Inflammatory macrophage treated with lipopolysaccharide for 1 hour (primary cell): ENCODE measurements at regions not wholly inside any gene's neighbourhood (a gene's known extent, or its start where the extent isn't known, plus 50 kb on each side); places are given as distances from the start of the nearest gene placed in this dataset.

Experiments used
- DNase-seq, 2 donors: peaks; one replicate each; pipeline ENCODE4 v3.0.0-alpha.2; 2020 to 2022

GRCh38 chr22:27633296-27633871 lies 168.2 kb downstream of the MN1 start:
- no peak for DNase-seq

DNA sequence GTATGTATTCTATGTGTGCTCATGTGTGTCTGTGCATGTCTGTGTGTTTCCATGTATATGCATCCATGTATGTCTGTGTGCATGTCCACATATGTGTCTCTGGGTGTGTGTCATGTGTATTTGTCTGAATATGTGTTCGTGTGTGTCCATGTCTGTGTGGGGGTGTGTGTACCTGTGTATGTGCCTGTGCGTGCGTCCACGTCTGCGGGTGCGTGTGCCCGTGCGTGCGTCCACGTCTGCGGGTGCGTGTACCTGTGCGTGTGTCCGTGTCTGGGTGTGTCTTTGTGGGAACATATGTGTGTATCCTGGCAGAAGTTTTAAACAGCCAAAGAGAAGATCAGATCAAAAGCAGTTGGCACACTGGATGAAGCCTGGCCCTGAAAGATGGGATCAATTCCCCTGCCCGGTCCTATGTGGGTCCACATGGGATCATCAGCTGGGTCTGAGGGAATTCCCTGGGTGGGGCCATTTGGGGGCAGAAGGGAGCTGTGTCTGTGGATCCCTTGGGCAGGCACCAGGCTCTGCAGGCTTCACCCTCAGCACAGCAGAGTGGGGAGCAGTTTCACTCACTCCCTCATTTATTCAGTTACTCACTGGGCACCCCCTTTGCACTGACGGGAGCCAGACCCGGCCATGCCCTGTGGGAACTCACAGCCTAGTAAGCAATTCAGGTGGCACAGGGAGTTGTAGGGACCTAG lies 167.4 kb downstream of the MN1 start:
- DNase-seq: no peak

DNA sequence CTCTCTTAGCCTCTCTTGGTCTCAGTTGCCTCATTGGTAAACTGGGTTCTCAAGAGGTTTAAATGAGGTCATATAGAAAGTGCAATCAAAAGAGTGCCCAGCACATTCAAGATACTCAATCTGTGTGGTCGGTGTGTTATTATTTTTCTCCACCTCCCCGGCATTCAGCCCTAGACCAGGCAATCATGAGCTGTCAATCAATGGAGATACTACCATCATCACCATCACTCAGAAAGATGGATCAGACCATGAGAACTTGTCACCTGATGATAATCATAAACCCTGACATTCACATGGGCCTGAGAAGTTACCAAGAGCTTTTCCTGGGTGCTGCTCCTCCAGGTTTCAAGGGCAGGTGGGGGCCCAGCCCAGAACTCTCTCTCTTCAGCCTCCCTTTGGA lies 166.1 kb downstream of the MN1 start:
- DNase-seq: no peak

DNA sequence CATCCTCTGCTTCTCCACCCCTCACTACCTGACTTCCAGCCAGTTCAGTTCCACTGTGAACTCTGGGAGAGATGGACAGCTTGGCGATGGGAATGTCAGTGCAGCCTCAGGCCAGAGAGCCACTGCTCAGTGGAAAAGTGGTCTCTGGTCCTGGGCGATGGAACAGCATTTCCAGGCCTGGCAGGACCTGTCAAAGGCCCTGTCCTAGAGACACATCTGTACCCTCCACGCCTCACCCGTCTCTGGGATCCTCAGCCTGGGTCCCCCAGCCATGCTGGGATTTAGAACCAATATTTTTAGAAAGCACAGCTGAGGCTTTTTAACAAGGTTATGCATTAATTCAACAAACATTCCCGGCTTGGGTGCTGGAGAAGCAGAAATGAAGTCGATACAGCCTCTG lies 165.7 kb downstream of the MN1 start:
- DNase-seq: no peak

DNA sequence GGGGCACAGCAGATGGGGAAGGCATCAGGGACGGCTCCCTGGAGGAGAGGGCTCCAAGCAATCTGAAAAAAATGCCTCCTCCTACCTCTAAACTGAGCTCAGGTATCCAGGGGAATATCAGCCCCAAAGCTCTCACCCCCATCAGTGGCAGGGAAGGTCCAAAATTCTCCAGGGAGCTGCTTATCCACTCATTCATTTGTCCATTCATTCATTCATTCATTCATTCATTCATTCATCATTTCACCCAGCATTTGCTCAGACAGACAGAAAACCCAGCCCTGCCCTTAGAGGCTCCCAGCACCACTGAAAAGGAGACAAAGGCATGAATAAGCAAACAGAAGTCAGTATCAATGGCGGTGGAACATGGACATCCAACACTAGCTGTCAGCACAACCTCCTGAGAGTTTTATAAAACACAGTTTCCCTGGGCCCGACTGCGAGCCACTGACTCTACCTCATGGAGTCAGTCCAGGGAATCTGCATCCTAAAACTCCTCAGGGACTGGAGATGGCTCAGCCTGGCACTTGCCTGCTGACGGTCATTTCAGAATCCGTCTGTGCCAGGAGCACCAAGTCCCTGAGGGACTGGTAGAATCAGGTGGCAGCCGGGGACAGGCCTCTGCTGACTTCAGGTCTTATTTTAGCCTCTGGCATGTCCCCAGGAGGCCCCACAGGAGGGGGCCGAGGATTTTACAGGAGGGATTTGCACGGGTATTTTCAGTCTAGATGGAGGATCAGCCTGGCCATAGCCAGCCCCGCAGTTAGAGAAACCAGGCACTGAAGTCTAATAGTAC lies 164.6 kb downstream of the MN1 start:
- DNase-seq: no peak

GRCh38 chr22:27637604-27638003 lies 164.0 kb downstream of the MN1 start:
- DNase-seq: no peak

DNA sequence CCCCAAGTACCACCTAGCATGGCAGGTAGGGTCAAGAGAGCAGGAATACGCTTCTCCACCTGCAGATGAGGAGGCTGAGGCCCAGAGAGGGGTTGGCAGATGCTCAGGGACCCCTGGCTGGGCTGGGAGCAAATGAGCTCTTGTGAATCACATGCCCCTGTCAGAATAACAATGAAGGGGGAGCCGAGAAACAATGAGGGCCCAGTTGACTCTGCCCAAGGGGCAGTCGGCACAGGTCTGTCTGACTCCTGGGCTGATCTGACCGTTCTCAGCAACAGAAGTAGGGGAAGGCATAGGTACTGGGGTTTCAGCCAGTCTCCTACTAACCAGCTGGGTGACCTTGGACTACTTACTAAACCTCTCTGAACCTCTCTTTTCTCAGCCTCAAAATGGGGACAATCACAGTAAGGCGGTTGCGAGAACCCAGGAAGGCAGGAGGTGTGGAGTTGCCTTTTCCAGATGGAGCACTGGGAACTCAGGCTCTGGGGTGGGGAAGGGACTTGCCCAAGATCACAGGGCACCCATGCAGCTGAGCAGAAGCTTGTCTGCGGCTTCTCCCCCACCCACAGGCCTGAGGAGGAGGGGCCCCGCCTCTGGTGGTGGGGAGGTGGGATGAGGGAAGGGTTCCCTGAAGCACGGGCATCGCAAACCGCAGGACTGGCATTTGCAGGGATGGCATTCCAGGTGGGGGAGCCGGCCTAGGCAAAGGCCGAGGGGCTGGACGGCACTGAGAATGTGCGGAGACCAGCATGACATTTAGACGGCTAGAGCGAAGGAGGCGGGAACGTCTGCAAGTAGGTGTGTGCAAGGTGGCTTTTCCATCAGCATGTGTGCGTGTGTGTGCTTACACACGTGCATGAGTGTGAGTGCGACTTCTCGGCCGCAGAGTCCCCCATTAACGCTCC lies 163.0 kb downstream of the MN1 start:
- no peak for DNase-seq

GRCh38 chr22:27639248-27640086 lies 162.1 kb downstream of the MN1 start:
- DNase-seq: no peak

DNA sequence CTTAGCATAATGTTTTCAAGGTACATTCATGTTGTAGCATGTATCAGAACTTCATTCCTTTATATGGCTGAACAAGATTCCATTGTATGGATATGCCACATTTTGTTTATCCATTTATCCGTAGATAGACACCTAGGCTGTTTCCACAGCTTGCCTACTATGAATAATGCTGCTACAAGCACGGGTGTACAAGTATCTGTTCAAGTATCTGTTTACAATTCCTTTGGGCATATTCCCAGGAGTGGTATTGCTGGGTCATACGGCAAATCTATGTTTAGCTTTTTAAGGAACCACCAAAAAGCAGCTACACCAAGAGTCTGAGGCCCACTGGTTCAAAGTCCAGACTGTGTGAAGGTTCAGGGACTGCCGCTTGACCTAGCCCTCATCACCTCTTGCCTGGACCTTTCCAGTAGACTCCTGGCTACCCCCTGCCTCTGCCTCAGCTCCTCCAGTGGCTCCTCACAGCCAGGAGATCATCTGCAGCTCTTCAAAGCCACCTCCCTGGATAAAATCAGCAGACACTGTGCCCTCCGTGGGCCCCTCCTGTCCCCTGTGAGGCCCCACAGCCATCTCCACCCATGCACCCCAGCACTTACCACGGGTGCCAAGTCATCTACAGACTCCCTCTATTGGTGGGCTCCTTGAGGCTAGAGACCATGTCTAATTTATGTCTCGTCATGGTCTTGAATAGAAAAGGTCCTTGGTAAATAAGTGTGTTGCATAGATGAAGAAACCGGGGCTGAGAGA lies 160.3 kb downstream of the MN1 start:
- no peak for DNase-seq

DNA sequence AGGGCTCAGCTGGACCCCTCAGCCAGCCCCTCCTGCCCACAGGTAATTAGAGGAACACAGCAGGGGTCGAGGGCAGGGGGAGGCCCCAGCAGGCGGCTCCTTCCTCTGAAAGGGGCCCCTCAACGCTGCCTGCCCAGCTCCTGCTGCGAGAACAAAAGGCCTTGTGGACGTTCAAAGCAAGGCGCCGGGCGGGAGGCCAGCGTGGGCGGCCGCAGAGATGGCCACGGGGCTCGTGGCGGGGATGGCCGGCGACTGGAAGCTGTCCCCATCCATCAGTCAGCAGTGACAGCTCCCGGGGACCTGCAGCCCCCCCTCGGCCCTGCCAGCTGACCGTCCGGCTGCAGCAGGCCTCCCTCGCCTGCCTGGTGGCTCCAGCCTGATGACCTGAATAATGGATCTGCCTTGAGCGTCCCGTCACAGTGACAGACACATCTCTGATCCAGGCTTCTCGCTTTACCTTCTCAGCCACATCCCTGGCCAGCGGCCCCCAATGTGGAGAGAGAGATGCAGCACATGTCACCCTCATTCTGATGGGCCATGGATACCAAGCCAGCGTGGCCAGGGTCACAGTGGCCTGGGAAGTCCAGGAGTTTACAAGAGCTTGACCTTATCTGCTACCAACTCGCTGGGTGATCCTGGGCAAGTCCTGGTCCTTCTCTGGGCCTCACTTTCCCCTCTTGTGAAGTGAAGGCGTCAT lies 159.3 kb downstream of the MN1 start:
- no peak for DNase-seq

- DNase-seq: no peak
Observed at GRCh38 chr22:27643907-27644306, 157.6 kb downstream of the MN1 start.

DNA sequence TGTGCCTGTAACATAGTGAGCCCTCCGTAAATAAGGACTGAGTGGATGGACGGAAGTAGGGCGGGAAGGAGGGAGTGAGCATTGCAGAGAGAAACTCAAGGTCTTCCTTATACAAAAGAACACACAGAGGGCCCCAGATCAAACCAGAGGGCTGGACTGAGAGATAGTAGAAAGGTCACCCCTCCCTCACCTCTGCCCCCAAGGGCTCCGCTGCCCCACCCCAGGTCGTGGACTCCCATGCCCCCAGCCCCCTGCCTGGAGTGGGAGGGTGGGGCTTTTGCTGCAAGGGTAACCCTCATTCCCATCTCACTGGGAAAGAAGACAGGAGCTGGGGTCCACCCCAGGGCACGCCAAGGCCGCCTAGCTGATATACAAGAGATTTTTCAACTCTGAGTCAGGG lies 157.0 kb downstream of the MN1 start:
- no peak for DNase-seq

DNA sequence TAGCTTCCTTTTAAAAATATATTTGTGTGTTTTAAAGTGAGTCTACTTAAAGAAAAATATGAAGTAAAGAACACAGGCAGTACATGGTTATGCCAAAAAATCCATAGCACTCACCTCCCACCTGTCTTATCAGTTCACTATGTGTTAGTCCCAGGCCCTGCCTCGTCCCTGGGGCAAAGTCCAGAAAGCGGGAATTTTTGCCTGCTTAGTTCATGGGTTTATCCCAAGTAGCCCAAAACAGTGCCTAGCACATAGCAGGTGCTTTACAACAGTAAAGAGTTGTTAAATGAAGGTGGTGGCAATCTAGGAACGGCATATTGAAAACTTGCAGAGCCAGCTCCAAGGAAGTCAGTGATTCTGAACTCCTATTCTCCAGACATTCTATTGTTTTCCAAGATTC lies 154.0 kb downstream of the MN1 start:
- DNase-seq: no peak

GRCh38 chr22:27648074-27648473 lies 153.5 kb downstream of the MN1 start:
- DNase-seq: no peak

DNA sequence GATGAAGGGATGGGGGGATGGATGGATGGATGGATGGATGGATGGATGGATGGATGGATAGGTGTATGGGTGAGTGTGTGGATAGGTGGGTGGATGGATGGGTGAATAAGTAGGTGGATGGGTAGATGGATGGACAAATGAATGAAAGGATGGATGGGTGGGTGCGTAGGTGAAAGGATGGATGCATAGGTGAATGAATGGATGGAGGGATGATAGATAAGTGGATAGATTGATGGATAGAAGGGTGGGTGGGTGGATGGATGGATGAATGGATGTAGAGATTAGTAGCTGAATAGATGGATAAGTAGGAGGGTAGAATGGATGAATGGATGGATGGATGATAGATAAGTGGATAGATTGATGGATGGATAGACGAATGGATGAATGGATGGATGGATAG lies 152.7 kb downstream of the MN1 start:
- DNase-seq: no peak

- DNase-seq: no peak
Observed at GRCh38 chr22:27650572-27650971, 151.0 kb downstream of the MN1 start.

DNA sequence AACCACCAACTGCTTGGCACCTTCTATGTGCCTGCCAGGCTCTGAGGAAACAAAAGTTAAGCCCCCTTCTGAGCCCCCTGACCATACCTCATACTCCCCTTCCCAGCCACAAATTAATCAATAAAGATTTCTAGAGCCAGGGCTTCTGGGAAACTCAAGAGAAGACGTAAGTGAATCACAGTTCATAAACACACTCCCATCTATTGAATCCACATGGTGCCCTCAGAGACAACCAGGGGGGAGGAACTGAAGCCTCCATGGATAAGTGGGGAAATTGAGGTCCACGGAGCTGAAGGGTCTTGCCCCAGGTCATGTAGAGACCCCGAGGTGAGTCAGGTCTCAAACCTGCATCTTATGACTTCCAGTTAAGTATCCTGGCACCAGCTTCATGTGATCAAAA lies 150.6 kb downstream of the MN1 start:
- DNase-seq: no peak

- DNase-seq: no peak
Observed at GRCh38 chr22:27651486-27651885, 150.1 kb downstream of the MN1 start.

DNA sequence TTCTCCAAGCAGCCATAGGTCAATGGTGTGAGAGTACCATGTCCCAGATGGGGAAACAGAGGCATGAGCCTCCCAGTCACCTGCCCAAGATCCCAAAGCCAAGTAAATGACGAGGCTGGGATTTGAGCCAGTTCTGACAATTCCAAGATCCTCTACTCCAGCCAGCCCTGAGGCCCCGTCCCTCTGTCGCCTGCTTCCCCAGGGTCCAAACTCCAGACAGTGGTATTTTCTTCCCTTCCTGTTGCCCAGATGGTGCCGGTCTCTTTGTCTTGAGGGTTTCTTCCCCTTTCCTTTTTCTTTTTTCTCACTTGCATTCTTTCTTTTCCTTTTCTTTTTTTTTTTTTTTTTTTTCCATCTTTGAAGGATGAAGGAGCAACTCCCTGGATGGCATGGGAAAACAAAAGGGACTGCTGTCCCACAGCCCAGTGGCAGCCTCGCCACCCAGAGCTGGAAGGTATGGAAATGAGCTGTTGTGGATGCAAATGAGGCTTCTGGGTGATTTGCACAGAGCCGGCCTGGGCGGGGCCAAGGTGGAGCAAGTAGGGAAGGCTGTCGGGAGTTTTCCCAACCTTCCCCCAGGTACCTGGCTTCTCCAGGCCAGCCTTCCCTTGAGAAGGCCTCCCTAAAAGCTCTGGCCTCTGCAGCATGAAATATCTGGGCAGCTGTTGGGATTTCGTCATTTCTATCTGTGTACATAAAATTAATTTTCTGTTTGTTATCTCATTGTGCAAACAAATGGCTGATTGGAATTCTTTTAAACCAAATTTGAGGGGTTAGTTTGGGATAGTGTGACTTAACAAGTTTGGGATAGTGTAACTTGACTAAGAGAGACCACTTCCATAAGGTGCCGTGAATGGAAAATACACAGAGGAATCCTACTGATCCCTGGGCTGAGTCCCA lies 146.8 kb downstream of the MN1 start:
- no peak for DNase-seq
